ENCODE measurements at regions not wholly inside any gene's neighbourhood (a gene's known extent, or its start where the extent isn't known, plus 50 kb on each side); places are given as distances from the start of the nearest gene placed in this dataset.

DNA sequence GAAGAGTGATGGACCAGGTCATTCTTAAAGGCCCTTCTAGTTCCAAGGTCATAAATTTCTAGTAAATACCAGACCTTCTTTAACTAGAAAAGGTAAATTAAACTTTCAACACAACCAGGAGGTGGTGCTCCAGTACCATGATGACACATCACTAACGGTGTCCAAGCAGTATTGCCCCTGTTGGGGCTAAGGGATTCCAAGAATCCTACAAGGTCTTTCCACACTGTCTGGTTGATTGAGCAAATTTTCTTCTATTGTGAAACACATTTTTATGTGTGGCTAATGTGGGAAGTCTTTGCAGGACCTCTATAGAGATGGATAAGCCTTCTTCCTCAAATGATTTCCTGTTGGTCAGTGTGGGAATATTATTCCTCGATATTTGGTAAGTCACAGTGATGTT, 459.6 kb upstream of the PAPPA start:
- no peaks in the 10 kb centered on the region for H4K20me1 ChIP-seq (ENCODE audit: insufficient read depth, low read length, poor library complexity, severe bottlenecking)
- no peak overlapping the region for H2AFZ ChIP-seq (ENCODE audit: low read length)
- H3F3A ChIP-seq (ENCODE audit: low read depth), result no peaks in the 10 kb centered on the region
- TF ChIP-seq, protein P1, sequence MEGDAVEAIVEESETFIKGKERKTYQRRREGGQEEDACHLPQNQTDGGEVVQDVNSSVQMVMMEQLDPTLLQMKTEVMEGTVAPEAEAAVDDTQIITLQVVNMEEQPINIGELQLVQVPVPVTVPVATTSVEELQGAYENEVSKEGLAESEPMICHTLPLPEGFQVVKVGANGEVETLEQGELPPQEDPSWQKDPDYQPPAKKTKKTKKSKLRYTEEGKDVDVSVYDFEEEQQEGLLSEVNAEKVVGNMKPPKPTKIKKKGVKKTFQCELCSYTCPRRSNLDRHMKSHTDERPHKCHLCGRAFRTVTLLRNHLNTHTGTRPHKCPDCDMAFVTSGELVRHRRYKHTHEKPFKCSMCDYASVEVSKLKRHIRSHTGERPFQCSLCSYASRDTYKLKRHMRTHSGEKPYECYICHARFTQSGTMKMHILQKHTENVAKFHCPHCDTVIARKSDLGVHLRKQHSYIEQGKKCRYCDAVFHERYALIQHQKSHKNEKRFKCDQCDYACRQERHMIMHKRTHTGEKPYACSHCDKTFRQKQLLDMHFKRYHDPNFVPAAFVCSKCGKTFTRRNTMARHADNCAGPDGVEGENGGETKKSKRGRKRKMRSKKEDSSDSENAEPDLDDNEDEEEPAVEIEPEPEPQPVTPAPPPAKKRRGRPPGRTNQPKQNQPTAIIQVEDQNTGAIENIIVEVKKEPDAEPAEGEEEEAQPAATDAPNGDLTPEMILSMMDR (conservative IDR thresholded peaks at IDR 0.05; ENCODE audit: low read length), result no peak
- TF ChIP-seq EZH2phosphoT487 (IDR thresholded peaks at IDR 0.05; ENCODE audit: borderline replicate concordance), result no peak
- no peak overlapping the region for H3K4me2 ChIP-seq (ENCODE audit: low read depth, low read length, poor library complexity, severe bottlenecking)
- H3K4me3 ChIP-seq (ENCODE audit: low read length, poor library complexity, severe bottlenecking), result no peak overlapping the region
- no peaks in the 10 kb centered on the region for H3K79me2 ChIP-seq (ENCODE audit: insufficient read depth, low read length)
- H3K9me3 ChIP-seq (ENCODE audit: insufficient read depth, low read depth, low read length), result no peaks in the 10 kb centered on the region
- H3K9me2 ChIP-seq (replicated peaks; ENCODE audit: low read depth, low read length), result no peaks in the 10 kb centered on the region
- no peak overlapping the region for H3K9ac ChIP-seq (ENCODE audit: low read depth, low read length, poor library complexity, severe bottlenecking)
- H3K27me3 ChIP-seq (ENCODE audit: insufficient read depth, low read length, poor library complexity, severe bottlenecking), result no peaks in the 10 kb centered on the region
- H3K4me1 ChIP-seq (ENCODE audit: insufficient read depth, low read length, poor library complexity, severe bottlenecking), result no peaks in the 10 kb centered on the region
- no peaks in the 10 kb centered on the region for H3K36me3 ChIP-seq (ENCODE audit: insufficient read depth, low read length)

DNA sequence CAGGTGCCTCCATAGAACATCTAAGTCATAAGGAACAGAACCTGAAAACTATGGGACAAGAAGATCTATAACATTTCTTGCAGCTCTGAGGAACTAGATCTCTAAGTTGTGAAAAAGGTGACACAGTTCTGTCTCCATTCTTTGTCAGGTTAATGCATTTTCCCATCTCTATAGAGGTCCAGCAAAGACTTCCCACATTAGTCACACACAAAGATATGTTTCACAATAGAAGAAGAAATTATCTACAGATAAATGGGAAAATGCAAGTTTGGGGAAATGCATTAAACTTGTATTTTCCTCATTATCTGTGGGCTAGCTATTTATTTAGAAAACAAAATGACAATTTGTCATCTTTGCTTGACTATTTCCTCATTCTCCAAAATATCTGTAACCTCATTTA, 458.6 kb upstream of the PAPPA start:
- no peaks in the 10 kb centered on the region for H3K4me1 ChIP-seq (ENCODE audit: insufficient read depth, low read length, poor library complexity, severe bottlenecking)
- no peak overlapping the region for H2AFZ ChIP-seq (ENCODE audit: low read length)
- no peaks in the 10 kb centered on the region for H3K9me2 ChIP-seq (replicated peaks; ENCODE audit: low read depth, low read length)
- H3K27me3 ChIP-seq (ENCODE audit: insufficient read depth, low read length, poor library complexity, severe bottlenecking), result no peaks in the 10 kb centered on the region
- no peak for TF ChIP-seq EZH2phosphoT487 (IDR thresholded peaks at IDR 0.05; ENCODE audit: borderline replicate concordance)
- TF ChIP-seq, protein P1 (conservative IDR thresholded peaks at IDR 0.05; ENCODE audit: low read length), result no peak
- H4K20me1 ChIP-seq (ENCODE audit: insufficient read depth, low read length, poor library complexity, severe bottlenecking), result no peaks in the 10 kb centered on the region
- H3K4me3 ChIP-seq (ENCODE audit: low read length, poor library complexity, severe bottlenecking), result no peak overlapping the region
- H3K36me3 ChIP-seq (ENCODE audit: insufficient read depth, low read length), result no peaks in the 10 kb centered on the region
- no peak overlapping the region for H3K9ac ChIP-seq (ENCODE audit: low read depth, low read length, poor library complexity, severe bottlenecking)
- no peak overlapping the region for H3K4me2 ChIP-seq (ENCODE audit: low read depth, low read length, poor library complexity, severe bottlenecking)
- H3F3A ChIP-seq (ENCODE audit: low read depth), result no peaks in the 10 kb centered on the region
- H3K9me3 ChIP-seq (ENCODE audit: insufficient read depth, low read depth, low read length), result no peaks in the 10 kb centered on the region
- no peaks in the 10 kb centered on the region for H3K79me2 ChIP-seq (ENCODE audit: insufficient read depth, low read length)

DNA sequence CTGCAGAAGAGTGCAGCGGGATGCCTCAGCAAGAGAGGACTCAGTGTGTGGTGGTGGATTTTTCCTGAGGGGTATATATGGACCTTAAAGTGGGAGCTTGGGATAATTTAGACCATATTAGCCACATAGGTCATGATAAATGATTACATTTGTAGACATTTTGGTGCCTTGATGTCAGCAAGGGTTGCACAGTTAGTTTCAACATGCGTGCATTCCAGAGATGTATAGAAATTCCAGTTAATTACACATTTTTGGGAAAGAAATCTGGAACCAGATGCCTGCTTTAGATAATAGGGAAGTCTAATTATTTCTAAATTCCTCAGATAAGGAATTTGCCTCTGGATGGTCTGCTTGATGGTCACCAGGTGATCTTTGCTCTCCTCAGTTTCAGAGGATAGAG, 440.6 kb upstream of the PAPPA start:
- no peak overlapping the region for H3K4me2 ChIP-seq (ENCODE audit: low read depth, low read length, poor library complexity, severe bottlenecking)
- no peak overlapping the region for H2AFZ ChIP-seq (ENCODE audit: low read length)
- no peaks in the 10 kb centered on the region for H3K9me2 ChIP-seq (replicated peaks; ENCODE audit: low read depth, low read length)
- H4K20me1 ChIP-seq (ENCODE audit: insufficient read depth, low read length, poor library complexity, severe bottlenecking), result no peaks in the 10 kb centered on the region
- no peak overlapping the region for H3K4me3 ChIP-seq (ENCODE audit: low read length, poor library complexity, severe bottlenecking)
- H3K79me2 ChIP-seq (ENCODE audit: insufficient read depth, low read length), result no peaks in the 10 kb centered on the region
- H3K9me3 ChIP-seq (ENCODE audit: insufficient read depth, low read depth, low read length), result no peaks in the 10 kb centered on the region
- H3K27me3 ChIP-seq (ENCODE audit: insufficient read depth, low read length, poor library complexity, severe bottlenecking), result no peaks in the 10 kb centered on the region
- no peaks in the 10 kb centered on the region for H3K36me3 ChIP-seq (ENCODE audit: insufficient read depth, low read length)
- no peak overlapping the region for H3K9ac ChIP-seq (ENCODE audit: low read depth, low read length, poor library complexity, severe bottlenecking)
- H3K4me1 ChIP-seq (ENCODE audit: insufficient read depth, low read length, poor library complexity, severe bottlenecking), result no peaks in the 10 kb centered on the region
- H3F3A ChIP-seq (ENCODE audit: low read depth), result no peaks in the 10 kb centered on the region
- no peak for TF ChIP-seq EZH2phosphoT487 (IDR thresholded peaks at IDR 0.05; ENCODE audit: borderline replicate concordance)
- TF ChIP-seq, protein P1 (conservative IDR thresholded peaks at IDR 0.05; ENCODE audit: low read length), result no peak

Measured in Loucy (cell line).